NT2/D1 (cell line): ENCODE measurements at regions not wholly inside any gene's neighbourhood (a gene's known extent, or its start where the extent isn't known, plus 50 kb on each side); places are given as distances from the start of the nearest gene placed in this dataset.

ENCODE experiments used
- YY1 ChIP-seq: IDR thresholded peaks from 2 replicates; pipeline ENCODE4 v1.6.1; 2011; ENCODE audit not compliant: insufficient read length, insufficient read depth
- ZNF274 ChIP-seq: IDR thresholded peaks from 2 replicates; pipeline ENCODE4 v1.6.1; 2011; ENCODE audit warnings: mild to moderate bottlenecking, low read depth, low read length

DNA sequence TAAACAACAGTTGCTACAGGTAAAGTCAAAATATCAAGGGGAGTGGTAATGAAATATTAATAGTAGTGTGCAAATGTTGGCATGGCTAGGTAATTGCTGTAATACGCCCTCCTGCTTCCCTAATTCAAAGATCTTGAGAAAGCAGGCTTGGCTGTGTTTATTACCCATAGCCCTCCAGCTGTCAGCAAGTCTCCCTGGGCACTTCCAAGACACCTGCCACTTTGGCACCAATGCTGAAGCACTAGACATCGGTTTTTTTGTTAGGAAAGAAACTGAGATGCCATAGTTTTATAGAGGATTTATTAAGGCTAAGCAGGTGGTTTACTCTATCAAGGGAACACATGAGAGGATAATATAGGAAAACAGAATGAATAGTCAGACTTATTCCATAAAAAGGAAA, 64.4 kb downstream of the P2RY1 start:
- TF ChIP-seq ZNF274 = no peak
- TF ChIP-seq YY1 = no peak
